Mucosa of rectum (tissue), 2 donors: ENCODE measurements at regions not wholly inside any gene's neighbourhood (a gene's known extent, or its start where the extent isn't known, plus 50 kb on each side); places are given as distances from the start of the nearest gene placed in this dataset.

ENCODE experiments used
- H3K27ac ChIP-seq, 2 donors: one replicate each; pipeline ENCODE4 v1.7.0; 2013; ENCODE audit warnings: inconsistent platforms in 2 of 2, low read depth in 2 of 2, low read length in 2 of 2
- H3K27me3 ChIP-seq, 2 donors: one replicate each; pipeline ENCODE4 v1.7.0; 2013; ENCODE audit warnings: low read length in 2 of 2; ENCODE audit not compliant: control insufficient read depth in 2 of 2, insufficient read depth in 2 of 2
- H3K36me3 ChIP-seq, 2 donors: one replicate each; pipeline ENCODE4 v1.7.0; 2013; ENCODE audit warnings: low read length in 2 of 2; ENCODE audit not compliant: control insufficient read depth in 2 of 2, insufficient read depth in 2 of 2
- H3K4me1 ChIP-seq, 2 donors: one replicate each; pipeline ENCODE4 v1.7.0; 2013; ENCODE audit warnings: low read length in 2 of 2, mild to moderate bottlenecking in 1 of 2; ENCODE audit not compliant: control insufficient read depth in 2 of 2, insufficient read depth in 2 of 2
- H3K4me3 ChIP-seq, 2 donors: one replicate each; pipeline ENCODE4 v1.7.0; 2013; ENCODE audit warnings: low read length in 2 of 2
- H3K9ac ChIP-seq, 2 donors: one replicate each; pipeline ENCODE4 v1.7.0; 2013; ENCODE audit warnings: low read length in 2 of 2, low read depth in 1 of 2, mild to moderate bottlenecking in 1 of 2
- H3K9me3 ChIP-seq, 2 donors: one replicate each; pipeline ENCODE4 v1.7.0; 2013; ENCODE audit warnings: low read length in 2 of 2; ENCODE audit not compliant: control insufficient read depth in 2 of 2
- donor health status: healthy.
- donor health status: Normal muscosa, but diverticular disease.

DNA sequence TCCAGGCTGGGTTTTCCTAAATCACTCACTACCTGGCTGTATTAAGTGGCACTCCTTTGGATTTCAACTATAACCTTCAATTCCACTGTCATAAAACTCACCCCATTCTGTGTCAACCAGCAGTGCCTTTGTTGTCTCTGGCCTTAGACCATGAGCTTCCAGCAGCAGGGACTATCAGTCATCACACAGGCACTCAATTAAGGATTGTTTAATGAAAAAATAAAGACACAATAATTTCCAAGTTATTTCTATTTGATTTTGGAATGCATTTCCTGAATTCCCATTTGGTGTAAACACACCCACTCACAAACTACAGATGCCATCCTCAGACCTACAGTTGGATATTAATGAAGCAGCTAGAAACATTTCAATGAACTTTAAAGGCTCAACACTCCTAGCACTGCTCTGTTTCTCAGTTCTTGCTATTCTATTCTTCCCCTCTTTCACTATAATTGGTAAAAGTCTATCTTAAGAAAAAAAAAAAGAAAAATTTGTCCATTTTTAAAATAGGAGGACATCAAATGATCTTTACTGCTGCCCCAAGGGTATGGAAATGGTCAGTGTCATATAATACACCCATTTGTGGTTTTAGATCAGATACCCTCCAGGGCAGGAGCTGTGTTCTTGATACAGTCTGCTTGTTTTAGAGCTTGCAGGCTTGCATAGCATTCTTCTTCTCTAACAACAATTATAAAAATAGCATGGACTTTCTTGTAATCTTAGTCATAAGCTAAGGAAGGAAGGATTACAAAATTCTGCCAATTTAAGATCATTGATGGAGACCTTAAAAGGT, 156.4 kb downstream of the PTGER3 start:
- no peak overlapping the region for H3K4me3 ChIP-seq
- no peaks in the 10 kb centered on the region for H3K9me3 ChIP-seq
- no peaks in the 10 kb centered on the region for H3K27me3 ChIP-seq
- no peak overlapping the region for H3K27ac ChIP-seq
- no peak overlapping the region for H3K9ac ChIP-seq
- no peaks in the 10 kb centered on the region for H3K4me1 ChIP-seq
- H3K36me3 ChIP-seq: no peaks in the 10 kb centered on the region

DNA sequence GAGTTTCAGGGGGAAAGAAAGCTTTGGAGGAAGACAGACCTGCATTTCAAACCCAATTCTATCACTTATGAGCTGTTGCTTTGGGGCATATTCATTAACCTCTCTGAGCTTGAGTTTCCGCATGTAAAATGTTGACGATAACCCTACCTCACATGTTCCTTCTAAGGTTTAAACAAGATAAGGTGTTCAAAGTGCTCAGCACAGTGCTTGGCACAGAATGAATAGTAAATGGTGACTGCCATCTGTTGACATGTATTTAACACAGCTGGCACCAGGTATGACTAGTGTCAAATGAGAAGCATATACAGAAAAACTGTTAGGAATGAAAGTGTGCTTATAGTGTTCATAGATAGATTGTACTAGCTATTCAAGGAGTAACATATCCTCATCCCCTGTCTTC, 155.5 kb downstream of the PTGER3 start:
- Histone ChIP-seq H3K36me3 (no peaks in the 10 kb centered on the region), H3K4me1 (no peaks in the 10 kb centered on the region), H3K4me3 (no peak overlapping the region), H3K9me3 (no peaks in the 10 kb centered on the region), H3K27ac (no peak overlapping the region), H3K27me3 (no peaks in the 10 kb centered on the region), H3K9ac (no peak overlapping the region)

DNA sequence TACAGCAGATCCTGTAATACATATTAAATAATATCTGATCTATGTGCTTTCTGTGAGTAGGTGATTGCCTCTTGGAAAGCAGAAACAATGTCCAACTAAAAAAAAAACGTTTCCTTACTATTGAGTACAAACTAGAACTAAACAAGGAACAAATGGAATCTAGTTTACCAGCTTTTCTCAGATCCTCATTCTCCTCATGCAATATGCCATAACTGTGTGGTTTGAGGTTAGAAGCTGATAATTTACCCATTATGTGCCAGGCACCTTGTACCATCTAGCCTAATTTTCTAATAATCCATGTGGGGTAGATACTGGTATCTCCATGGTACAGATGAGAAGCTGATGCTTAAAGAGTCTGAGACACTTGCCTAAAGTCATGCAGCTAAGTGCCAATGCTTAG, 154.7 kb downstream of the PTGER3 start:
- H3K9me3 ChIP-seq: no peaks in the 10 kb centered on the region
- no peaks in the 10 kb centered on the region for H3K36me3 ChIP-seq
- H3K4me1 ChIP-seq: no peaks in the 10 kb centered on the region
- H3K4me3 ChIP-seq: no peak overlapping the region
- no peak overlapping the region for H3K9ac ChIP-seq
- no peak overlapping the region for H3K27ac ChIP-seq
- H3K27me3 ChIP-seq: no peaks in the 10 kb centered on the region

DNA sequence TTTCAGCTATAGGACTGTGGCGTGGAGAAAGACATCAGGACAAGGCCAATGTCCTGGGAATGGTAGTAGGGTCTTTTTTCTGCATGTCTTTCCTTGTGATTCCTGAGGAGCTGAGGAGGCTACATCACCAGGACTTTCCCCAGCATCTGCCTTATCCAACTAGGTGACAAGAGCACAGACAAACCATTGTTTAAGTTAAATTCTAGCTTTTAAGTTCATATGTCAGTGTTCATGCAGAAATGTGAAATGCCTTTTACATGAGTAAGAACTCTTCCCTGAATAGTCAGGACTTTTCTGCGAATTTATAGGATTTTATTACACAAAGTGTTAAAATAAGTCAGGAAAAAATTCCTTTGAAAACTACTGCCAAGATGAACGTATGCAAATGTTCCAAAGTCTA, 154.2 kb downstream of the PTGER3 start:
- Histone ChIP-seq H3K9ac (no peak overlapping the region), H3K36me3 (no peaks in the 10 kb centered on the region), H3K27ac (no peak overlapping the region), H3K4me3 (no peak overlapping the region), H3K4me1 (no peaks in the 10 kb centered on the region), H3K9me3 (no peaks in the 10 kb centered on the region), H3K27me3 (no peaks in the 10 kb centered on the region)

DNA sequence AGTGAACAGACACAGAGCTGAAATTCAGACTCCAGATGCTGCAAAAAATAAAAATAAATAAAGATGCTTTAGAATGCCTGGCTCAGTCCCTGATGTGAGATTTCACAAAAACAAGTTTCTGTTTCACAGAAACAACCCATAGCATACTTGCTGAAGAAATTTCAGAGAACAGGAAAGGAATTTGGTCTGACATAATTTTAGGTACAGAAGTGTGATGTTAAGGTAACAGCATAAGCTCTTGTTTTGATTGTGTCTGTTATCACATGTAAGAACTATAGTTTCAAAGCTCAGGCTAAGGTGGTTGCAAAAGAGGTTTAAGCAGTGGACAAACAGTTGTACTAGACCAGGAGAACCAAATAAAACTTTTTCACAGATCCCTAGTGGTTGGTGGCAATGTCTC, 152.1 kb downstream of the PTGER3 start:
- Histone ChIP-seq H3K27me3 (no peaks in the 10 kb centered on the region), H3K36me3 (no peaks in the 10 kb centered on the region), H3K27ac (no peak overlapping the region), H3K4me1 (no peaks in the 10 kb centered on the region), H3K9me3 (no peaks in the 10 kb centered on the region), H3K4me3 (no peak overlapping the region), H3K9ac (no peak overlapping the region)

DNA sequence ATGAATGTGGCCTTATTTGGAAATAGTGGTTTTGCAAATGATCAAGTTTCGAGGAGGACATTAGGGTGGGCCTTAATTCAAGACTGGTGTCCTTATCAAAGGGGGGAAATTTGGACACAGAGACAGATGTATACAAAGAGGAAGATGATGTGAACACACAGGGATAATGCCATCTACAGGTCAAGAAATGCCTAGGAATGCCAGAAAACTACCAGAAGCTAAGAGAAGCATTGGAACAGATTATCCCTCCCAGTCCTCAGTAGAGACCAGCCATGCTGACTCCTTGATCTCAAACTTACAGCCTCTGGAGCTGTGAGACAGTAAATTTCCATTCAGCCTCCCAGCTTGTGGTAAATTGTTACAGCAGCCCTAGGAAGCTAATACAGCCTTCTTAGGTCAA, 151.4 kb downstream of the PTGER3 start:
- no peak overlapping the region for H3K27ac ChIP-seq
- H3K9me3 ChIP-seq: no peaks in the 10 kb centered on the region
- no peaks in the 10 kb centered on the region for H3K4me1 ChIP-seq
- no peak overlapping the region for H3K4me3 ChIP-seq
- no peak overlapping the region for H3K9ac ChIP-seq
- H3K27me3 ChIP-seq: no peaks in the 10 kb centered on the region
- no peaks in the 10 kb centered on the region for H3K36me3 ChIP-seq

DNA sequence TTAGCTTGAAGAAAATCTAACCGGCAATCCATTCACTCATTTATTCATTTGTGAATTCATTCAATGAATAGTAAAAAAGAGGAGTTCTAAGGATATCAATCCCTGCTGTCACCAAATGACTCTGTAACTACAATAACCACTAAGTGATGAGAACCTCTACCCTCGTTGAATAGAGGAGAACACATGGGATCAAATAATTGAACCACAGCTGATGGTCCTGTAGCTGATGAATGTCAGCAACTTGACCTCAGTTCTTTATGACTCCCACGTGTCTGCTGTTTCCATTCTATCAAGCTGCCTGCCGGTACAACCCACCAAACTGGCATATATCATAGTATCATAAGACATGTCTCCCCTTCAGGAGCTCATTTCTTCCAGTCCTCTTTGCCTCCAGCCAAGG, 150.3 kb downstream of the PTGER3 start:
- Histone ChIP-seq H3K36me3 (no peaks in the 10 kb centered on the region), H3K9ac (no peak overlapping the region), H3K27ac (no peak overlapping the region), H3K4me3 (no peak overlapping the region), H3K27me3 (no peaks in the 10 kb centered on the region), H3K4me1 (no peaks in the 10 kb centered on the region), H3K9me3 (no peaks in the 10 kb centered on the region)

DNA sequence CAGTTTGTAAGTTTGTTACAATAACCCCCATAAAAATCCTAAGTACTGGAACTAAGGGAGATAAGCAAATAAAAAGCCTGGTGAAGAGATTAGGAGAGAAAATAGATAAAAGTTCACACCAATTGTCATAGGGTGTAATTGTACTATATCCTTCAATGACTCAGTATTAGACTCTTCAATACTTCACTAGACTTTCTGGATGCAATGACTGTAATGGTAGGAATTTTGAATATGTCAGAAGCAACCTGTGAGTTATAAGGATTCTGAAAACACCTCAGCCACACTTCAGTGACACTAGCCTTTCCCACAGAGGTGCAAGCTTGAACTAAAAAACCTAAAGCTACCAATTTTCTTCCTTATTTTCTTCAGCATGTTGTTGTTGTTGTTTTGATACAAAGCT, 147.9 kb downstream of the PTGER3 start:
- Histone ChIP-seq H3K9me3 (no peaks in the 10 kb centered on the region), H3K27me3 (no peaks in the 10 kb centered on the region)

DNA sequence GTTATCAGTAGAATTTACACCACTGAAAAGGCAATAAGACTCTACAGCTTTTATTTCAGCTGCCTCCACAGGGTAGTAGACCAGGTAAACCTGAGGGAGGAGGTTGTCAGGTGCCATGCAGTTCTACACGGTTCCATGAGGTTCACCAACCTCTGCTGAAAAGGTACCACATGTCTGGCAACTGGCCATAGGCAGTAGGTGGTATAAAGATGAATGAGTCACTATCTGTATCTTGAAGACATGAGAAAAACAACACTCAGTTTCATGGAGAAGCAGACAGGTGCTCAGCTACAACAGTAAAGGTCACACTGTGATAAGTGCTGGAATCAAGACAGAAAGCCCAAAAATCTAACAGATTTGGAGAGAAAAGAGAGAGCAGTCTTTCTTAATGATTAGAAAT, 145.4 kb downstream of the PTGER3 start:
- Histone ChIP-seq H3K9ac (no peak overlapping the region), H3K27ac (no peak overlapping the region)

More for the DNA sequence above, 147.9 kb downstream of the PTGER3 start:
- Histone ChIP-seq H3K27ac (no peak overlapping the region), H3K4me1 (no peaks in the 10 kb centered on the region), H3K4me3 (no peak overlapping the region), H3K9ac (no peak overlapping the region), H3K36me3 (no peaks in the 10 kb centered on the region)

DNA sequence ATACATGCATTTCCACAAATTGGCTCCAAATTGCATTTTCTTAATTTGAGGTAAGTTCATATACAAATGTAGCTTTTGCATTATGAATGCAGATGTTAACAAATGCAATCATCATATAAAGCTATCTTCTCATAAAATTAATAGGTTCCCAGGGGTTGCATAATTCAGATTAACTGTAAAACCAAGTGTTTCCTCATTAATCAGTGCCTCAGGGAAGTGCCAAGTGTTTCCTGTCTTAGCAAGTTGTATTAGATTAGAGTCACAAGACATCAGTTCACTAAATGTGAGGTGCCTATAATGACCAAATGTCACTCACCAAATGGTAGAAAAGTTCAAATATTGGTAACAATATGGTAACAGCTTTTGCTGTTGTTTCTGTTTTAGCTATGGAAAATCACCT, 140.8 kb downstream of the PTGER3 start:
- no peaks in the 10 kb centered on the region for H3K36me3 ChIP-seq
- H3K9me3 ChIP-seq: no peaks in the 10 kb centered on the region
- H3K4me1 ChIP-seq: no peaks in the 10 kb centered on the region
- no peak overlapping the region for H3K9ac ChIP-seq
- no peak overlapping the region for H3K27ac ChIP-seq
- no peaks in the 10 kb centered on the region for H3K27me3 ChIP-seq
- H3K4me3 ChIP-seq: no peak overlapping the region

More for the DNA sequence above, 145.4 kb downstream of the PTGER3 start:
- Histone ChIP-seq H3K36me3 (no peaks in the 10 kb centered on the region), H3K27me3 (no peaks in the 10 kb centered on the region), H3K4me3 (no peak overlapping the region), H3K4me1 (no peaks in the 10 kb centered on the region), H3K9me3 (no peaks in the 10 kb centered on the region)
